OCI-LY7 (cell line): ENCODE measurements at regions not wholly inside any gene's neighbourhood (a gene's known extent, or its start where the extent isn't known, plus 50 kb on each side); places are given as distances from the start of the nearest gene placed in this dataset.

ENCODE experiments used
- CTCF ChIP-seq: fragments of 200-600 bp; sonication (generic); conservative IDR thresholded peaks from 2 replicates; pipeline ENCODE4 v1.5.1; 2014; ENCODE audit warnings: mild to moderate bottlenecking, antibody characterized with exemption, low read length, moderate library complexity, mixed read lengths
- EZH2phosphoT487 ChIP-seq: fragments of 200-600 bp; sonication (generic); IDR thresholded peaks from 2 replicates; pipeline ENCODE4 v1.6.1; 2018; ENCODE audit warnings: low read depth, borderline replicate concordance, mild to moderate bottlenecking, mixed run types, antibody characterized with exemption, low read length, moderate library complexity, mixed read lengths

- TF ChIP-seq CTCF, result no peak
- no peak for TF ChIP-seq EZH2phosphoT487
Measured at GRCh38 chr18:55687106-55687505, 99.1 kb upstream of the TCF4 start.
